Skin epidermis (tissue), 12 donors: ENCODE measurements at regions not wholly inside any gene's neighbourhood (a gene's known extent, or its start where the extent isn't known, plus 50 kb on each side); places are given as distances from the start of the nearest gene placed in this dataset.

ENCODE experiments used
- H3K27ac ChIP-seq, 21 experiments: fragments of 200-600 bp; sonication (generic) in 11 of 21; one replicate each; pipeline ENCODE4 v1.5.0; 2020; ENCODE audit warnings: mild to moderate bottlenecking in 3 of 21, inconsistent platforms in 2 of 21, moderate library complexity in 2 of 21
- H3K4me3 ChIP-seq, 7 experiments: fragments of 200-600 bp; sonication (generic) in 2 of 7; one replicate each; pipeline ENCODE4 v1.5.0; 2020; ENCODE audit warnings: inconsistent platforms in 2 of 7, mild to moderate bottlenecking in 2 of 7, moderate library complexity in 1 of 7

DNA sequence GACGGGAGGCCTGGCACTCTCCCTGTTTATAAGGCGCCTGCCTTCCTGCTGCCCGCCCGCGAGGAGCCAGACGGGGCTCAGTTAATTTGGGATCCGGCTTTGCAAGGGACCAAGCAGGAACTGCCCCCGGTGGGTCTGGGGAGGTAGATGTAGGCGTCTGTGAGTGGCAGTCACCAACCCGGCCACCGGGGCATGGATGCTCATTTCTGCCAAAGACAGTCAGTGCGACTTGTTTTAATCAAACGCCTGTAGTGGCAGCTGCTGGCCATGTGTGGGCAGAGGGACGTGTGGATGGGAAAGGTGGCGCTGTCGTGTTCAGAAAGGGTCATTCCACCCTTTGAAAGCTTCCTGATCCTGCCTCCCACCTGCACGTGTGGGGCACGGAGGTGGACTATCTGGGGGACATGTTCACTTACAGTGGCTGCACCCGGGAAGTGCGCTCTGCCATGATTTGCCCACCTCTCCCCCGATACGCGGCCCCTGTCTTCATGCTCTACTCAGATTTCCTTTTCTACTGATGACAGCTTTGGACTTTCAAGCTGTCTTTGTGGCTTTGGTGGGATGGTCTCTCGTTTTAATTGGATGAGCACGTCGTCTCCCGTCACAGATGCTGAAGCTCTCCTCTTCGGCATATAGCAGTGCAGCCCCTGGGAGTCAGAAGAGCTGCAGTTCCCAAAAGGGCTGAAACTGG, 60.3 kb upstream of the CIBAR2 start:
- H3K4me3 ChIP-seq = peak overlapping the region; percentile 5 to 45 (median 22)
- peak overlapping the region in 11 of 21 experiments; percentile 6 to 70 (median 30) for H3K27ac ChIP-seq

- H3K4me3 ChIP-seq = peak overlapping the region in 1 of 7 experiments; percentile 45
- peak overlapping the region in 8 of 21 experiments; percentile 15 to 74 (median 61) for H3K27ac ChIP-seq
Measured at GRCh38 chr16:85173146-85173980, 61.1 kb upstream of the CIBAR2 start.

- peak overlapping the region in 16 of 21 experiments; percentile 1 to 74 (median 46) for H3K27ac ChIP-seq
Measured at GRCh38 chr16:85173981-85174751, 61.9 kb upstream of the CIBAR2 start.

DNA sequence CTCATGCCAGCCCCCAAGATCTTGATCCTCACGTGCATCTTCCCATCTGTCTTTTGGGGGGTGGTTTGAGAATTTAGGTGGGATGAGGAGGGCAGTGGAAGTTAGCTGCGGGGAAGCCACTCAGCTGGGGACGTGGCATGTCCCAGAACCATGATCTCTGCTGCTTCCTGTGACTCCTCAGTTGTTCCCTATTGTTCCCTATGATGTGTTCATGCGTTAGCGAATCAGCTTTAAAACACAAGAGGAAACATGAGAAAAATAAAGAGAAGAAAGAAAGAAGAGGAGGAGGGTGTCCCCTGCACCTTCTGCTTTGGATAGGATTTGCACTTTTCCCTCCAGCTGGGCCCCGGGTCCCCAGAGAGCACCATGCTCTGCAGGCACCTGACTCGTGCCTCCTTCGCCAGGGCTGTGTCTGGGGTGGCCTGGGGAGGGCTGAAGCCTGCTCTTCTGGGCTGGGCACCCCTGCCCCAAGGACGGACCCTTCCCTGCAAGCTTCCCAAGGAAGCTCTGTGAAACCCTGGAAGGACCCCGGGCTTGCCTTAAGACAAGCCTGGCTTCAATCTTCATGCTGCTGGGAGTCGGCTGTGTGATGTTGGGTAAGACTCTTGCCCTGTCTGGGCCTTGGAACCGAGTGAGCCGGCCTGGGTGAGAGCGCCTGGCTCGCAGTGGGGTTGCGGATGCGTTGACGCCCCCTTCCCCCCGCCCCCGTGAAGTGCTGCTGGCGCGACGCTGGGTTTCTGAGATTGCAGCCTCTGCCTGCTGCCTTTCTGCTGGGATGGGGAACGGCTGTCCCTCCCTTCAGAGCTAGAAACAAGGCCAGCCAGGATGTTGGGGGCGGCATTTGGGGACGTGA, 62.8 kb upstream of the CIBAR2 start:
- Histone ChIP-seq H3K4me3 (no peak overlapping the region), H3K27ac (peak overlapping the region in 9 of 21 experiments; percentile 1 to 74 (median 32))

More at GRCh38 chr16:85173981-85174751, 61.9 kb upstream of the CIBAR2 start:
- H3K4me3 ChIP-seq = no peak overlapping the region

DNA sequence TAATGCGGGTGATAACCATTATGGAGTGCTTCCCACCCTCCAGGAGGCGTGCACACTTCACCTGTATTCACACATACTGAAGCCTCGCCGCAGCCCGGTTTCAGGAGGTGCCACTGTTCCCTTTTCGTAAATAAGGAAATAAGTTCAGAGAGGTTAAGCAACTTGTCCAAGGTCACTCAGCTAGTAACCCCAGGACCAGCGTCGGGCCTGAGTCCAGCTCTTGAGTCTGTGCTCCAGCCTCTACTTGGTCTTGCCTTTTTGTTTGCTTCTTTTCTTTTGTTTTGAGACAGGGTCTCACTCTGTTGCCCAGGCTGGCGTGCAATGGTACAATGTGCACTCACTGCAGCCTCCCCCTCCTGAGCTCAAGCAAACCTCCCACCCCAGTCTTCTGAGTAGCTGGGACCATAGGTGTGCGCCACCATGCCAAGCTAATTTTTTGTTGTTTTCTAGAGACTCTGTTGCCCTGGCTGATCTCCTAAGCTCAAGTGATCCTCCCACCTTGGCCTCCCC, 63.5 kb upstream of the CIBAR2 start:
- no peak overlapping the region for H3K27ac ChIP-seq
- H3K4me3 ChIP-seq = no peak overlapping the region

DNA sequence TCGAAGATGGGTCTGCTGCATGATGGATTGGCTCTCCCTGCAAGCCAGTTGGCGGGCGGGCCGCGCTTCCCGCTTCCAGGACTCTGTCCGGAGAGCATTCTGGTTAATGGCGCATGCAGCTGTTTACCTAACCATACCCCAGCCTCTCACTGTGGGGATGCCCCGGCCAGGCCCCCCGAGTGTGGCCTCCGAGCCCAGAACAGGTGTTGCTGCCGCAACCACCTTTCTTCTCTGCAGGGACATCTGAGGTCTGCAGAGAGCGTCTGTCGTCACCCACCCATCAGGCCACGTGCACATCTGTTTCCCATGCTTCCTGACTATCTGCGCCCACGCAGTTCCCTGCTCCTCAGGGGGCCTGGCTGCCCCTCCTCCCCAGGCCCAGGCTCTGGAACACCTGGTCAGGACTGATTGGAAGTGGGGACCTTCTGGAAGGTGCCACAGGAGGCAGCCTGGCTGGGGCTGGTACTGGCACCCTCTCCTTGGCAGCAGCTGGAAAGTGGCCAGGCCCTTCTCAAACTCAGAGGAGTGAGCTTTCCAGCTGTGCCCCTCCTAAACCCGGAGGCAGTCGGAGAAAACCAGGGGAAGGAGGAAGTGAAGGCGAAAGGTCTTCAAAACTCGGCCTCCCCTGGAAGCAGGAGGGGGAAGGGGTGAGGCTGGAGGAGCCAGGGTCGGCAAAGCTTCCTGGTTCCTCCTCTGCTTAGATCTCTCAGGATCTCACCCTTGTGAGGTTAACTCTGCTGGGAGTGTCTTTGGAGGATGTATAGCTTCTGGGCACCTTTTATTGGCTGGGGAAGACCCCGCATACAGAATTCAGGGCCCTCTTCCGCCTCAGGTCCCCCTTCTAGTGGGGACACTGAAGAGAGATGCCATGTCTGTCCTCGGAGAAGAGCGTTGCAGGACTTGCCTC, 64.5 kb upstream of the CIBAR2 start:
- Histone ChIP-seq H3K4me3 (no peak overlapping the region), H3K27ac (no peak overlapping the region)

GRCh38 chr16:85177448-85177846, 65.2 kb upstream of the CIBAR2 start:
- H3K4me3 ChIP-seq = no peak overlapping the region
- no peak overlapping the region for H3K27ac ChIP-seq

GRCh38 chr16:85178006-85178591, 65.8 kb upstream of the CIBAR2 start:
- Histone ChIP-seq H3K4me3 (no peak overlapping the region), H3K27ac (no peak overlapping the region)

GRCh38 chr16:85178596-85178995, 66.3 kb upstream of the CIBAR2 start:
- Histone ChIP-seq H3K4me3 (no peak overlapping the region), H3K27ac (no peak overlapping the region)

- Histone ChIP-seq H3K27ac (no peak overlapping the region), H3K4me3 (no peak overlapping the region)
Measured at GRCh38 chr16:85179344-85180046, 67.2 kb upstream of the CIBAR2 start.

GRCh38 chr16:85180047-85180826, 68.0 kb upstream of the CIBAR2 start:
- Histone ChIP-seq H3K27ac (no peak overlapping the region), H3K4me3 (no peak overlapping the region)

DNA sequence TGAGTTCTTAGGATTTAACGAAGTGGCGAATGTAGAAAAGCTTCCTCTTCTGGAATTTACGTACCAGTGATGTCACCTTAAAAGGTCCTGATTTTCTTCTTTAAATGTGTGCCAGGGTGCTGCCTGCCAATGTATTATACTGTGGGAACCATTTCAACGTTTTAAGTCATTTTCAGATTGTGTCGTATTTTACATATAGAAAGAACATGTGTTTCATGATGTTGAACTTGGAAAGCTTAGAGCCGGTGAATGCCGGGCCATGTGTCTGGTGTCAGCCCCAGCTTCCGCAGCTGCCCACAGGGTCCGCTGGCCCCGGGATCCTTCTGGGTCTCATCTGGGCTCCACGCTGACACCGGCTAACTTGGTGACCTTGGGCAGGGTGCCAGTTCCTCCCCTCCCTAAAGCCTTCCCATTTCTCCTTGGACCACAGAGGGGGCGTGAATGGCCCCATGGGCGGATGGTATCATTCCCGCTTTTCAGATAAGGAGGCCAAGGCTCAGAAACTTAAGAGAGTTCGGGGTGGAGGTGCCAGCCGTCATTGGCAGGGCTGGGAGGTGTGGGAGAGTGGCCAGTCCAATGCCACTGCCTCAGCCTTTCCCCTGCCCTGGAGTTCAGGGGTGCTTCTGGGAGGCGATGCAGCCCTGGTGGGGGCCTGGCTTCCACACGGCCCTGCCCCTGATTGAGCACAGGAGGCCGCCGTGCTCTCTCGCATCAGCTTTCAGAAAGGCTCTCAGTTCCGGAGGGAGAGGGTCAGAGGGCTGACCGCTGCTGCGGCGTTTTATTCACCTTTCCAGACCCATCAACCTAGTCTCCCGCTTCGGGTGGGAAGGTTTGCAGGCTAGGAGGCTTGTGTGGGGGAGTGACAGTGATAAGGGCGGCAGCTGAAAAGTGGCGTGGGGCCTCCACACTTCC, 68.8 kb upstream of the CIBAR2 start:
- no peak overlapping the region for H3K4me3 ChIP-seq
- no peak overlapping the region for H3K27ac ChIP-seq

DNA sequence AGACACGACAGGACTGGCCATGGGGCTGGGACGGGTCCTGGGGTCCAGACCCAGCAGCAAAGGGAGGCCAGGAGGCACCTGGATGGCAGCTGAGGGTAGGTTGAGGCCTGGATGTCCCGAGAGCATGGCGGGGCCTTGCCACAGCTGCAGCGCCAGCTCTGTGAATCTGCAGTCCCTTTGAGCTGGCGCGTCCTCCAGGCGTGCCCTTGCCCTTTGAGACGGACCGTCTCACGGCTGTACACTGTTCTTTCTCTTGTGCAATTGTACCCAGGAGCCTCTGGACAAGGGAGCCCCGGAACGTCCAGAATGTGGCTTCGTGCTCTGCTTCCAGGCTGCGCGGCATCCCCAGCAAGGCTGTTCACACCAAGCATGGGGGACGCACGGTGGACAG, 69.5 kb upstream of the CIBAR2 start:
- H3K27ac ChIP-seq = no peak overlapping the region

DNA sequence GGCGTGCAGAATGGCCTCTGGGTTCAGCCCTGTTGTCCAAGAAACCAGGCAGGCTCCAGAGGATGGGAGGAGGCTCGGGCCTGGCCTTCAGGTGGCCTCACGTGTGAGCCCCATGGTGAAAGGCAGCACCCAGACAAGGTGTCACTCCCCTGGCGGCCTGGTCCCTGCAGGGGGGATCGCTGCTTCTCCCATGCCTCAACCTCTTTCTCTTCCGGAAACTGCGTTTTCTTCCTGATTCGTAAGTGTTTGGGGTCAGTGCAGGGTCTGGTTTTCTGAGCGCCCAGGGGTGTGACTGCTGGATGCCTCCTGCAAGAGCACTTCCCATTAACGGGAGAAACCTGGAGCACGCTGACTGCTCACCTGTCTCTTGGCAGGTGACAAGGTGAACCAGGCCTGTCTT, 70.0 kb upstream of the CIBAR2 start:
- Histone ChIP-seq H3K4me3 (no peak overlapping the region), H3K27ac (no peak overlapping the region)

More for the DNA sequence above, 69.5 kb upstream of the CIBAR2 start:
- H3K4me3 ChIP-seq = no peak overlapping the region

GRCh38 chr16:85182774-85183173, 70.5 kb upstream of the CIBAR2 start:
- H3K27ac ChIP-seq = no peak overlapping the region

More at GRCh38 chr16:85182774-85183173, 70.5 kb upstream of the CIBAR2 start:
- H3K4me3 ChIP-seq = no peak overlapping the region
